ENCODE measurements at regions not wholly inside any gene's neighbourhood (a gene's known extent, or its start where the extent isn't known, plus 50 kb on each side); places are given as distances from the start of the nearest gene placed in this dataset.
"Not testable (repeated sequence)": the region's sequence is repeated elsewhere in the genome, so short reads cannot be mapped to it uniquely, and the experiment has no call there.

DNA sequence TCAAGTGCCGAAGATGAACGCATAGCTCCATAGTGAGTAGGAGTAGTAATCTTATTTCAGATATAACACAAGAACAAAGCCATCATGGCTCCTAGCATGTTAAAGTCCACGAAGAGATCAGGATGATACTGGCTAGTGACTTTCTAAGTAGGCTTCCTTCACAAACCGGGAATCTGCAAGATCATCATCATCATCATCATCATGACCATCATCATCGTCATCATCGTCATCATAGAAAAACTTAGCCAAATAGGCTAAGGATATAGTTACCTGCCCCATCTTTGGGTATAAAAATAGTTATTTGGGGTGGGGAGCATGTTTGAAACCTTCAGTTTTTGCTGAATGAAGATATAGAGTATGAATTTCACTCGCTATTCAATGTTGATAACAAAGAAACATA is 57.9 kb downstream of the PYDC2 start:
- no peak for DNase-seq

- DNase-seq: no peak
Observed at GRCh38 chr3:191521055-191521454, 60.1 kb downstream of the PYDC2 start.

GRCh38 chr3:191523148-191523547 is 62.2 kb downstream of the PYDC2 start:
- DNase-seq: peak in 1 of 2 experiments; percentile 3

GRCh38 chr3:191528589-191528988 is 67.6 kb downstream of the PYDC2 start:
- DNase-seq: no peak

GRCh38 chr3:191529992-191530391 is 69.0 kb downstream of the PYDC2 start:
- DNase-seq: no peak

GRCh38 chr3:191531434-191531972 is 70.5 kb downstream of the PYDC2 start:
- DNase-seq: no peak

DNA sequence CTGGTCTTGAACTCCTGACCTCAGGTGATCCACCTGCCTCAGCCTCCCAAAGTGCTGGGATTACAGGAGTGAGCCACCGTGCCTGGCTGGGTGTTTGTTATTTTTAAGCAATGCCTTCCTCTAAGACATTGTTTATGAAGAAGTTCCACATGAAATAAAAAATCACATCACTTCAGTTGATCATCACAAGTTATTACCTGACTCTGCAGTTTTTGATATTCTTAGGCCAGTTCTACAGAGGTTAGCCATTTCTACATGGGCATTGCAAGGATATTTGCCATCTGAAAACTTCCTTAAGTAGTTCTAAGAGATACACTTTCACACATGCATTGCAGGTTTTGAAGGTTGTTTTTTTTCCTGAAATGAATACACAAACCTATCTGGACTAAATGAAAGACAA is 82.1 kb downstream of the PYDC2 start:
- DNase-seq: no peak

DNA sequence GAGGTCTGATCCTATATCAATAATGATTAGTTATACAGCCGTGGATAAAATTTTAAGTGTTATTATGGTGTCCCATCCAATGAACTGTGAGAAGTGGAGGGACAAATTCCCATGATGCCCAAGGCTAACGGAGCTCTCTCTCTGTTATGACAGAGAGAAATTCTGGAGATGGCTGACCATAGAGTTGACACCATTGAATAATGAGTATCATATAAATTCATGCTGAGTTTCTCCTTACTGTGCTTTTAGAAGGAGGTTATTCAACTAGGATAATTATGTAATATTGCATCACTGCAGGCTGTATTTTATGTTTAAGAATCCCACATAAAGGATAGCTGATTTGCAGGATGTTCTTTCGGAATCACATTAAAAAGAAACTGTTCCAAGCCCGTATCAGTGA is 82.9 kb downstream of the PYDC2 start:
- no peak for DNase-seq

DNA sequence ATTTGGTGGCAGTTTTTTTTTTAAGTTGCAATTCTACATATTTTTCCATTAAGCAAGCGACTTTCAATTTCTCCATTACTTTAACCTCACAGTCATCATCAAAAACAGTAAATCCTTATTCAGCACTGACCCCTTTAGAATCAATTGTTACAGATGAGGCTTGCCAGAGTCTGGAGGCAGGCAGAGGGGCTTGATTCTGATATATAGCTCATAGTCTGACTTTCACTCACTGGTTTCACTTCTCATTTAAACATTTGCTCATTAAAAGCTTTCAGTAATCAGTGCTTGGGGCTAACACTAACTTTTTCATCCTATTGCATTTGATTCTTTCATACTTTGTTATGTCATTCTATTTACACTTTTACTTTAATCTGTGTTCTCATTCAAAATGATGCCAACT is 88.4 kb downstream of the PYDC2 start:
- DNase-seq: no peak

DNA sequence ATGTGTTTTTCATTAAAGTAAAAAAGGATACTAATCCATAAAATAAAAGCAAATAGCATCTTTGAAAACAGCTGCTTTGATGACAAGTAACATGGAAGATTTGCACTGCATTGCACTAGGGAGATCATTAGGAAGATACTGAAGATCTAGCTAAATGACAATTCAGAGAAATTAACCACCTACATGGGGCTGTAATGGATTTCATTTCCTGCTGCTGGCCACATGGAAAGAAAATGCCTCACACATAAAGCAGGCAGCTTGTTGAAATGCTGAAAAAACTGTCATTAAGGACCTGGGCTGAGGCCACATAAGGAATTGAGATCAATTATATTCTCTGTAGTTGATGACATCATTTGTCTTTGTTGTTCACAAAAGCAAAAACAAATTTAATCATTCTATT is 94.1 kb downstream of the PYDC2 start:
- DNase-seq: no peak

DNA sequence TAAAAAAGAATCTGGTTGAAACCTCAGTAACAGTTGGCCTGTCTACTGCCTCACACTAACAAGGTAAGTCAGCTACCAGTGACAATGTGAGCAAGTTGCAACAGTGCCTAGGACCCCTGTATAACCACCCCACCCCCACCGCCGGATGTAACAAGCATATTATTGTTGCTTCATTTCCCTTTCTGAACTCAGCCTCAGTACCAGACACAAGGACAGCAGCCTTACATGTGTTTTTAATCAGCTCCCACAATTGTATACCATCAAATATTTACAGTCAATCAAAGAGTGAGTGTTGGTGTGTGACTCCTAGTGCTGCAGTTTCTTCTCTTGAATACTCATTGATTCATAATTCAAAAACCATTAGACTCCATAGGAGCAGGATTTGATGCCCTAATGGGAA is 96.4 kb downstream of the PYDC2 start:
- DNase-seq: no peak

DNA sequence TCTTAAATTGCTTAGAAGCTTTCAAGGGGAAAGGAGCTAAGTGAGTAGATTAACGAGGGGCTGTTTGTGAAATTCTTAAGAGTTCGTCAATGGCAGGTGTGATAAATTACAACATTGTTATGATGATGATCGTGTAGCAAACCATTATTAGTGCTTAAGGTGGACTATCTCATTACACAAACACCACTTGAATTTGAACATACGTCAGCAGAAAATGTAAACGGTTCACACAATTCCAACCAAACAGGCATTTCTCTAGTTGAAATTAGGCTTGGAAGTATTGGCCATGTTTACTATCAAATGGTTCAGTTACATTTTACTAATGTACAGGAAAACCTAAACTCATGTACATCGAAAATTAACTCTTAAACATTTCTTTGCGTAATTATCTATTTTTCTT is 102.8 kb downstream of the PYDC2 start:
- DNase-seq: no peak

DNA sequence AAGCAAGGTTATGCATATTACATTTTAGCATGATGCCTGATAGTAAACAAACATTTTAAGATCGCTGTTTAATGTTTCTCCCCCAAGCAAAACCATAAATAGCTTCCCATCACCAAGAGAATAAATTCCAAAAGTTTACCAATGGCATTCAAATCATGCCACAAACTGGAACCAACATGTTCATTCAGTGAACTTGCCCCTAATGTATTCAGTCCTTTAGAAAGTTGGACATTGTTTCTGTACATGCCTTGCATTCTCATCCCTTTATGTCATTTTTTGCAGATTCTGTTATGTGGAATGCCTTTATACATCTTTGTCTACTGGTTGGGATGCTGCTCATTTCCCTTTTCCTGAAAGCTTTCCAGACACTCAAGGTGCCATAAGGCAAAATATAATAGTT is 105.5 kb downstream of the PYDC2 start:
- no peak for DNase-seq

DNA sequence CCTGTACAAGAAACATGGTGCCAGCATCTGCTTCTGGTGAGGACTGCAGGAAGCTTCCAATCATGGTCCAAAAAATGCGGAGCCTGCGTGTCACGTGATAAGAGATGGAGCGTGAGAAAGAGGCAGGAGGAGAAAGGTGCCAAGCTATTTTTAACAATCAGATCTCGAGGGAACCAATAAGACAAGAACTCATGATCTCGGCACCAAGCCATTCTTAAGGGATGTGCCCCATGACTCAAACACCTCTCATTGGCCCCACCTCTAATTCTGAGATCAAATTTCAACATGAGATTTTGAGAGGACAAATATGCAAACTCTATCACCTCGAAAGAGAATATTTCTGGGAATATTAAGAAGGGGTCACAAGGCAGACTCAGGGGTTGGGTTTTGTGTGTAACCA is 107.2 kb downstream of the PYDC2 start:
- DNase-seq: no peak

DNA sequence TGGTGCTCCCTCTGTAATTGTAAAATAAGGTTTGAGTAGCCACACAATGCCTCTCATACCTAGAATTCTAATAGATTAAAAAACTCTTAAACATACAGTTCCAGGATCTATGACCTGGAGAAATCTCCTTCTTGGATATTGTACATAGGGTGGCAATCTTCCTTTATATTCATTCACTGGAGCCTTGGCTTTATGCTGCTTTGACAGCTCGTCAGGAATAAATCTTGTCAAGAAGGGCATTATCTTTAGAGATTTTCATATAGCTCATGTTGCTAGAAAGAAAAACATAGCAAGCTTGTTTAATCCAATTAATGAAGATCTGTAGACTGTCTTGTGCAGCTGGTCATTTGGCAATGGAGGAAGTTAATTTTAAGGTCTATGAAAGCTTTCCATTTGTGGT is 131.1 kb downstream of the PYDC2 start:
- peak in 1 of 2 experiments; percentile 38 for DNase-seq

- DNase-seq: no peak
Observed at GRCh38 chr3:191593486-191593885, 132.5 kb downstream of the PYDC2 start.

- DNase-seq: not testable (repeated sequence)
Observed at GRCh38 chr3:191615511-191615910, 154.5 kb downstream of the PYDC2 start.

DNA sequence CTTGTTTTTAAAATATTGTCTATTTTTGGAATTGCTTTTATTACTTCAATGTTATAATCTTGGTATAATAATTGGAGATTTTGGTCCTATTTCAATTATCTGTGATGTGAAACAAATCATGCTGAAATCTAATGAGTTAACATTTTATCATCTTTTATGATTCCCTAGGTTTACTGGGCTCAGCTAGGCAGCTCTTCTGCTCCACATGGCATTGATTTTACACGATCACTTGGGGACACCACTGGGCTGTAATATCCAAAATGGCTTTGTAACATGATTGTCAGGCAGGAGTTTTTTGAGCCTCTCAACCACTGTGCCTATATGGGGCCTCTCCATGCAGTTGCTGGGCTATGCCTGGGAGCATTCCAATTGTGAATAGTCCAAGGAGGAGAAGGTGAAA is 163.3 kb downstream of the PYDC2 start:
- no peak for DNase-seq

- no peak for DNase-seq
Observed at GRCh38 chr3:191627064-191627463, 166.1 kb downstream of the PYDC2 start.

GRCh38 chr3:191628571-191628970 is 167.6 kb downstream of the PYDC2 start:
- no peak for DNase-seq

GRCh38 chr3:191631496-191631895 is 170.5 kb downstream of the PYDC2 start:
- no peak for DNase-seq

GRCh38 chr3:191634902-191635301 is 173.9 kb downstream of the PYDC2 start:
- DNase-seq: no peak

DNA sequence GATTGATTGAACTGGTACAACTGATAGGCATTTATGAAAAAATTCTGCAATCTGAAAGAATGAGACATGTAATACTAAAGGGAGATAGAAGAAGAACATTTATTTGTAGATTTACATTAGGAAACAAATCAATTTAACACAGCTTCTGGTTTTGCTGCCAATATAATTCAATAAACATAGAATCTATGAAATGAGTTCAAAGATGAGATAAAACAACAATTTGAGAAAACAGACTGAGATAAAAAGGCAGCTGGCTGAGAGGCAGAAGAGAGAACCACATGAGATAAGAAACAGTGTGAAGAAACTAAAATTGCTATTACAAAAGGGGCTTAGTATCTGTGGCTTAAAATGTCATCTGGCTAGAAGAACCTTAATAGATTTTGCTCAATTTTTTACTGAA is 176.6 kb downstream of the PYDC2 start:
- no peak for DNase-seq

GRCh38 chr3:191641789-191642188 is 180.8 kb downstream of the PYDC2 start:
- no peak for DNase-seq

GRCh38 chr3:191644291-191644690 is 183.3 kb downstream of the PYDC2 start:
- no peak for DNase-seq

- no peak for DNase-seq
Observed at GRCh38 chr3:191646242-191646641, 185.3 kb downstream of the PYDC2 start.
